Muscle of leg (tissue), 3 donors: ENCODE measurements at regions not wholly inside any gene's neighbourhood (a gene's known extent, or its start where the extent isn't known, plus 50 kb on each side); places are given as distances from the start of the nearest gene placed in this dataset.
"Not testable (repeated sequence)": the region's sequence is repeated elsewhere in the genome, so short reads cannot be mapped to it uniquely, and the experiment has no call there.

Experiments
- DNase-seq: peaks from one replicate; pipeline ENCODE4 v3.0.0; 2013
- H3K27ac ChIP-seq: one replicate; pipeline ENCODE4 v1.5.1; 2013; ENCODE audit warnings: mild to moderate bottlenecking, low read length, control low read depth
- H3K27me3 ChIP-seq: one replicate; pipeline ENCODE4 v1.6.1; 2013; ENCODE audit warnings: low read length; ENCODE audit not compliant: control insufficient read depth, insufficient read depth
- H3K36me3 ChIP-seq: one replicate; pipeline ENCODE4 v1.6.1; 2013; ENCODE audit warnings: low read length; ENCODE audit not compliant: control insufficient read depth, insufficient read depth
- H3K4me1 ChIP-seq: one replicate; pipeline ENCODE4 v1.6.1; 2013; ENCODE audit warnings: low read length; ENCODE audit not compliant: control insufficient read depth, insufficient read depth
- H3K4me3 ChIP-seq: one replicate; pipeline ENCODE4 v1.5.1; 2013; ENCODE audit warnings: low read length, control low read depth
- H3K9me3 ChIP-seq: replicated peaks from 2 replicates; pipeline ENCODE4 v1.6.1; 2013; ENCODE audit warnings: low read depth, low read length; ENCODE audit not compliant: control insufficient read depth
- WGBS: methylation state at CpG from one replicate; pipeline ENCODE4 v1.1.5; 2013; ENCODE audit warnings: missing lambda C conversion rate; ENCODE audit not compliant: insufficient coverage; 5-methylcytosine and 5-hydroxymethylcytosine counted together

- Histone ChIP-seq H3K4me3 (no peak overlapping the region), H3K4me1 (peaks cover 58% of the 10 kb centered on the region), H3K9me3 (peaks cover 7% of the 10 kb centered on the region), H3K27me3 (peaks cover 11% of the 10 kb centered on the region), H3K36me3 (no peaks in the 10 kb centered on the region), H3K27ac (peak overlapping the region; percentile 4)
- WGBS: 34% methylated on average over 5 of the region's 15 CpGs
- DNase-seq: peak; percentile 72
Observed at GRCh38 chr11:126149759-126150625, 61.5 kb downstream of the RPUSD4 start.

- peaks cover 44% of the 10 kb centered on the region for H3K4me1 ChIP-seq
Observed at GRCh38 chr11:126148317-126148716, 63.1 kb downstream of the RPUSD4 start.

GRCh38 chr11:126147208-126148111, 64.0 kb downstream of the RPUSD4 start:
- no peak for DNase-seq
- H3K4me1 ChIP-seq: peaks cover 43% of the 10 kb centered on the region
- H3K9me3 ChIP-seq: peaks cover 7% of the 10 kb centered on the region
- no peaks in the 10 kb centered on the region for H3K36me3 ChIP-seq
- H3K4me3 ChIP-seq: no peak overlapping the region
- 85% methylated on average over 8 of the region's 12 CpGs for WGBS
- no peak overlapping the region for H3K27ac ChIP-seq
- peaks cover 9% of the 10 kb centered on the region for H3K27me3 ChIP-seq

More at GRCh38 chr11:126148317-126148716, 63.1 kb downstream of the RPUSD4 start:
- DNase-seq: no peak
- H3K27ac ChIP-seq: no peak overlapping the region
- H3K9me3 ChIP-seq: peaks cover 7% of the 10 kb centered on the region
- no peak overlapping the region for H3K4me3 ChIP-seq
- WGBS: no CpG with 5 or more reads among the region's 2 CpGs
- H3K27me3 ChIP-seq: peaks cover 9% of the 10 kb centered on the region
- no peaks in the 10 kb centered on the region for H3K36me3 ChIP-seq

GRCh38 chr11:126146454-126147192, 64.8 kb downstream of the RPUSD4 start:
- DNase-seq: no peak

GRCh38 chr11:126145954-126146353, 65.5 kb downstream of the RPUSD4 start:
- Histone ChIP-seq H3K4me1 (peaks cover 52% of the 10 kb centered on the region), H3K9me3 (no peaks in the 10 kb centered on the region), H3K4me3 (no peak overlapping the region), H3K27ac (no peak overlapping the region), H3K36me3 (no peaks in the 10 kb centered on the region), H3K27me3 (peaks cover 9% of the 10 kb centered on the region)
- no peak for DNase-seq
- 35% methylated on average over 2 of the region's 9 CpGs for WGBS

More at GRCh38 chr11:126146454-126147192, 64.8 kb downstream of the RPUSD4 start:
- Histone ChIP-seq H3K27ac (peak overlapping the region; percentile 59), H3K9me3 (peaks cover under 1% of the 10 kb centered on the region), H3K4me3 (no peak overlapping the region), H3K27me3 (peaks cover 9% of the 10 kb centered on the region), H3K36me3 (no peaks in the 10 kb centered on the region), H3K4me1 (peaks cover 46% of the 10 kb centered on the region)
- 10% methylated on average over 17 of the region's 23 CpGs for WGBS

- whole genome bisulfite sequencing: no CpG with 5 or more reads among the region's 2 CpGs
- H3K36me3 ChIP-seq, H3K27ac ChIP-seq, H3K27me3 ChIP-seq, H3K4me3 ChIP-seq, DNase-seq, H3K9me3 ChIP-seq: not testable (repeated sequence)
- H3K4me1 ChIP-seq: peaks cover 58% of the 10 kb centered on the region
Observed at GRCh38 chr11:126143491-126143890, 68.0 kb downstream of the RPUSD4 start.

GRCh38 chr11:126140926-126141280, 70.5 kb downstream of the RPUSD4 start:
- 19% methylated on average over 4 of the region's 7 CpGs for whole genome bisulfite sequencing
- peak; percentile 88 for DNase-seq
- Histone ChIP-seq H3K36me3 (no peaks in the 10 kb centered on the region), H3K4me1 (peaks cover 61% of the 10 kb centered on the region), H3K4me3 (no peak overlapping the region), H3K27me3 (peaks cover 2% of the 10 kb centered on the region), H3K9me3 (no peaks in the 10 kb centered on the region), H3K27ac (peak overlapping the region; percentile 52)

GRCh38 chr11:126140201-126140925, 71.1 kb downstream of the RPUSD4 start:
- Histone ChIP-seq H3K9me3 (no peaks in the 10 kb centered on the region), H3K36me3 (no peaks in the 10 kb centered on the region), H3K27ac (peak overlapping the region; percentile 52), H3K4me3 (no peak overlapping the region), H3K27me3 (peaks cover 2% of the 10 kb centered on the region), H3K4me1 (peaks cover 66% of the 10 kb centered on the region)
- 38% methylated on average over 9 of the region's 9 CpGs for WGBS
- no peak for DNase-seq
